GM12864 (cell line): ENCODE measurements at regions not wholly inside any gene's neighbourhood (a gene's known extent, or its start where the extent isn't known, plus 50 kb on each side); places are given as distances from the start of the nearest gene placed in this dataset.

Experiments
- DNase-seq: peaks from one replicate; pipeline ENCODE4 v3.0.0-alpha.2; 2011; ENCODE audit warnings: low read depth
- H3K4me3 ChIP-seq: 2 replicates; pipeline ENCODE4 v1.5.1; 2011; ENCODE audit warnings: mild to moderate bottlenecking, low read depth, low read length, control low read depth
- CTCF ChIP-seq: IDR thresholded peaks from 2 replicates; pipeline ENCODE4 v1.5.1; 2011; ENCODE audit warnings: low read depth, mild to moderate bottlenecking, moderate library complexity, low read length, control low read depth, inconsistent platforms; ENCODE audit errors: missing control alignments

GRCh38 chr15:95919460-95919859 is 411.0 kb upstream of the NR2F2 start:
- no peak for DNase-seq
- H3K4me3 ChIP-seq: no peak overlapping the region
- TF ChIP-seq CTCF: no peak

GRCh38 chr15:95921404-95921803 is 409.1 kb upstream of the NR2F2 start:
- no peak for DNase-seq
- no peak overlapping the region for H3K4me3 ChIP-seq
- TF ChIP-seq CTCF: no peak

- TF ChIP-seq CTCF: no peak
- DNase-seq: no peak
- no peak overlapping the region for H3K4me3 ChIP-seq
These were observed 408.1 kb upstream of the NR2F2 start for GRCh38 chr15:95922431-95922830.

- no peak overlapping the region for H3K4me3 ChIP-seq
- no peak for DNase-seq
- TF ChIP-seq CTCF: no peak
These were observed 406.7 kb upstream of the NR2F2 start for GRCh38 chr15:95923792-95924191.

- DNase-seq: no peak
- H3K4me3 ChIP-seq: no peak overlapping the region
- TF ChIP-seq CTCF: no peak
These were observed 401.7 kb upstream of the NR2F2 start for GRCh38 chr15:95928822-95929221.

GRCh38 chr15:95929232-95929846 is 401.2 kb upstream of the NR2F2 start:
- peak; percentile 8 for DNase-seq
- no peak overlapping the region for H3K4me3 ChIP-seq

More at GRCh38 chr15:95929232-95929846, 401.2 kb upstream of the NR2F2 start:
- TF ChIP-seq CTCF: no peak
